ENCODE measurements at regions not wholly inside any gene's neighbourhood (a gene's known extent, or its start where the extent isn't known, plus 50 kb on each side); places are given as distances from the start of the nearest gene placed in this dataset.

- TF ChIP-seq POLR2A (IDR thresholded peaks at IDR 0.05), result no peak
- TF ChIP-seq CTCF (IDR thresholded peaks at IDR 0.05), result no peak
- 71 to 73% methylated on average over 4 of the region's 4 CpGs for WGBS, 2 donors
- H3K4me3 ChIP-seq (ENCODE audit: low read depth, poor library complexity, severe bottlenecking), result no peak overlapping the region
- no peak for DNase-seq (ENCODE audit: low spot score in 2 of 2)
- intact Hi-C loops (cut with DNase I; ENCODE audit: low total_unique reads), result no loop called here
These were observed 627.6 kb upstream of the FRG1 start for GRCh38 chr4:189313064-189313463.

DNA sequence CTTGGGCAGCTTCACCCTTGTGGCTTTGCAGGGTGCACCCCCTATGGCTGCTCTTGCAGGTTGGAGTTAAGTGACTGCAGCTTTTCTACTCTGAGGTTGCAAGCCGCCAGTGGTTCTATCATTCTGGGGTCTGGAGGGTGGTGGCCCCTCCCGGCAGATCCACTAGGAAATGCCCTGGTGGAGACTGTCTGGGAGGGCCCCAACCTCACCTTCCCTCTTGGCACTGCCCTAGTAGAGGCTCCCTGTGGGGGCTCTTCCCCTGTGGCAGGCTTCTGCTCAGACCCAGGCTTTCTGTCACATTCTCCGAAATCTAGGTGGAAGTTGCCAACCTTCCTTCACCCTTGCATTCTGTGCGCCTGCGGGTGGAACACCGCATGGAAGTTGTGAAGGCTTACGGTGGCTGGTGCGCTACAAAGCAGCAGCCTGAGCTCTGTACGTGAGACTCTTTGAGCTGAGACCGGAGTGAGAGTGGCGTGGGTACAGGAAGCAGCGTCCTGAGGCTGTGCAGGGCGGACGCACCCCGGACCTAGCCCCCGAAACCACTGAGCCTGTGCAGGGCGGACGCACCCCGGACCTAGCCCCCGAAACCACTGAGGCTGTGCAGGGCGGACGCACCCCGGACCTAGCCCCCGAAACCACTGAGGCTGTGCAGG is 626.7 kb upstream of the FRG1 start:
- intact Hi-C loops (cut with DNase I; ENCODE audit: low total_unique reads), result no loop called here
- TF ChIP-seq POLR2A (IDR thresholded peaks at IDR 0.05) (no peak), CTCF (IDR thresholded peaks at IDR 0.05) (no peak)

GRCh38 chr4:189322426-189322825 is 618.2 kb upstream of the FRG1 start:
- WGBS, 2 donors, result 88 to 94% methylated on average over 6 of the region's 6 CpGs
- H3K4me3 ChIP-seq (ENCODE audit: low read depth, poor library complexity, severe bottlenecking), result no peak overlapping the region
- no peak for TF ChIP-seq CTCF (IDR thresholded peaks at IDR 0.05)
- no peak for TF ChIP-seq POLR2A (IDR thresholded peaks at IDR 0.05)

More for the DNA sequence above, 626.7 kb upstream of the FRG1 start:
- 93 to 94% methylated on average over 20 of the region's 24 CpGs for WGBS, 2 donors
- DNase-seq (ENCODE audit: low spot score in 2 of 2), result no peak
- H3K4me3 ChIP-seq (ENCODE audit: low read depth, poor library complexity, severe bottlenecking), result no peak overlapping the region

DNA sequence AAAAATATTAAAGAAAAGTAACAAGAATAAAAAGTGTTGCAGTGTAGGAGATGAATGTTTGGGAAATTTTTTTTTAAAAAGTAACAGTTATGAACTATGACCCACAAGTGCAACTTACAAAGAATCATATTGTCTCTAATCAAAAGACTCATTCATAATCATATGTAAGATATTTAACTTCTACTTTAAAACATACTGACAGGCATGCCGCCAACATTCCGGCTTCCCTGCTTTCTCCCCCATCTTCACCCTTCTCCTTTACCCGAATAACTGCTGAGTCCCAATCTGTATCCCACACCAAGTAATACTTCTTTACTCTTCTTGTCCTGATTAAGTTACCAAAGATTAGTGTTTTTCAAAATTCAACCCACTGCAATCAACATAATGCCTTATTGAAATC is 598.8 kb upstream of the FRG1 start:
- no peak for DNase-seq (ENCODE audit: low spot score in 2 of 2)
- intact Hi-C loops (cut with DNase I; ENCODE audit: low total_unique reads), result no loop called here
- no peak overlapping the region for H3K4me3 ChIP-seq (ENCODE audit: low read depth, poor library complexity, severe bottlenecking)
- TF ChIP-seq POLR2A (IDR thresholded peaks at IDR 0.05), result no peak
- no peak for TF ChIP-seq CTCF (IDR thresholded peaks at IDR 0.05)
- 76 to 83% methylated on average over 3 of the region's 3 CpGs for WGBS, 2 donors

More at GRCh38 chr4:189322426-189322825, 618.2 kb upstream of the FRG1 start:
- DNase-seq (ENCODE audit: low spot score in 2 of 2), result no peak
- intact Hi-C loops (cut with DNase I; ENCODE audit: low total_unique reads), result no loop called here

DNA sequence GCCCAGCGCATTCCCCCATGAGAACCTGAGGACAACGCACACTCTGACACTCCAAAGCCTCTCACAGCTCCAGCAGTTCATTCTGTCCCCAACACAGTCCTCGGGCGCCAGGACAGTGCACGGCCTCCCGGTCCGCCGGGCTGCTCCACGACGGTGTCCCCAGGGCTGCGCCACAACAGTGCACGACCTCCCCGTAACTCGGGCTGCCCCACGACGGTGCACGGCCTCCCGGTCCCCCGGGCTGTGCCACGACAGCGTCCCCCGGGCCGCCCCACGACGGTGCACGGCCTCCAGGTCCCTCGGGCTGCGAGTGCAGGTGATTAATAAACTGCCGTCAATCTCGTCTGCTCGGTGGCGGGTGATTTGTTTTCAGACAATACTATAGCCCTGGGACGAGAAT is 585.1 kb upstream of the FRG1 start:
- DNase-seq (ENCODE audit: low spot score in 2 of 2), result no peak
- intact Hi-C loops (cut with DNase I; ENCODE audit: low total_unique reads), result no loop called here
- WGBS, 2 donors, result 91 to 93% methylated on average over 32 of the region's 33 CpGs
- H3K4me3 ChIP-seq (ENCODE audit: low read depth, poor library complexity, severe bottlenecking), result no peak overlapping the region
- TF ChIP-seq POLR2A (IDR thresholded peaks at IDR 0.05) (no peak), CTCF (IDR thresholded peaks at IDR 0.05) (no peak)

GRCh38 chr4:189362364-189362763 is 578.3 kb upstream of the FRG1 start:
- no peak overlapping the region for H3K4me3 ChIP-seq (ENCODE audit: low read depth, poor library complexity, severe bottlenecking)
- no peak for DNase-seq (ENCODE audit: low spot score in 2 of 2)
- TF ChIP-seq POLR2A (IDR thresholded peaks at IDR 0.05) (no peak), CTCF (IDR thresholded peaks at IDR 0.05) (no peak)
- intact Hi-C loops (cut with DNase I; ENCODE audit: low total_unique reads), result no loop called here
- 74 to 78% methylated on average over 7 of the region's 7 CpGs for WGBS, 2 donors

Measured in lower leg skin (tissue), 4 donors.